Chondrocyte (in vitro differentiated cells): ENCODE measurements at regions not wholly inside any gene's neighbourhood (a gene's known extent, or its start where the extent isn't known, plus 50 kb on each side); places are given as distances from the start of the nearest gene placed in this dataset.

Source experiments
- DNase-seq: peaks from one replicate; pipeline ENCODE4 v3.0.0; 2021; ENCODE audit warnings: mixed read lengths, low spot score
- H3K27ac Mint-ChIP-seq: one replicate; pipeline ENCODE4 v1.8.0; 2021; ENCODE audit warnings: mild to moderate bottlenecking, moderate library complexity, mixed read lengths; ENCODE audit not compliant: unreplicated experiment
- H3K27me3 Mint-ChIP-seq: 2 replicates; pipeline ENCODE4 v1.8.0; 2021; ENCODE audit warnings: low read depth, mixed read lengths
- H3K36me3 Mint-ChIP-seq: 2 replicates; pipeline ENCODE4 v1.8.0; 2021; ENCODE audit warnings: low read depth, mixed read lengths
- H3K4me1 Mint-ChIP-seq: 2 replicates; pipeline ENCODE4 v1.8.0; 2021; ENCODE audit warnings: low read depth, mild to moderate bottlenecking, mixed read lengths
- H3K4me3 Mint-ChIP-seq: one replicate; pipeline ENCODE4 v1.8.0; 2021; ENCODE audit warnings: mild to moderate bottlenecking, moderate library complexity, mixed read lengths; ENCODE audit not compliant: unreplicated experiment
- H3K9me3 Mint-ChIP-seq: 2 replicates; pipeline ENCODE4 v1.8.0; 2021; ENCODE audit warnings: low read depth, mixed read lengths
- TF ChIP-seq, protein P1 (sequence below): fragments of 200-600 bp; sonication (generic); IDR thresholded peaks from 2 replicates; pipeline ENCODE4 v1.5.0; 2021; ENCODE audit warnings: antibody characterized with exemption, mild to moderate bottlenecking, moderate library complexity

GRCh38 chr2:16120591-16121180, 180.3 kb downstream of the MYCN start:
- Mint-ChIP-seq H3K27me3 (no peaks in the 10 kb centered on the region), H3K4me1 (no peaks in the 10 kb centered on the region), H3K27ac (no peak overlapping the region), H3K9me3 (peaks cover 11% of the 10 kb centered on the region), H3K36me3 (no peaks in the 10 kb centered on the region), H3K4me3 (no peak overlapping the region)
- TF ChIP-seq, protein P1, sequence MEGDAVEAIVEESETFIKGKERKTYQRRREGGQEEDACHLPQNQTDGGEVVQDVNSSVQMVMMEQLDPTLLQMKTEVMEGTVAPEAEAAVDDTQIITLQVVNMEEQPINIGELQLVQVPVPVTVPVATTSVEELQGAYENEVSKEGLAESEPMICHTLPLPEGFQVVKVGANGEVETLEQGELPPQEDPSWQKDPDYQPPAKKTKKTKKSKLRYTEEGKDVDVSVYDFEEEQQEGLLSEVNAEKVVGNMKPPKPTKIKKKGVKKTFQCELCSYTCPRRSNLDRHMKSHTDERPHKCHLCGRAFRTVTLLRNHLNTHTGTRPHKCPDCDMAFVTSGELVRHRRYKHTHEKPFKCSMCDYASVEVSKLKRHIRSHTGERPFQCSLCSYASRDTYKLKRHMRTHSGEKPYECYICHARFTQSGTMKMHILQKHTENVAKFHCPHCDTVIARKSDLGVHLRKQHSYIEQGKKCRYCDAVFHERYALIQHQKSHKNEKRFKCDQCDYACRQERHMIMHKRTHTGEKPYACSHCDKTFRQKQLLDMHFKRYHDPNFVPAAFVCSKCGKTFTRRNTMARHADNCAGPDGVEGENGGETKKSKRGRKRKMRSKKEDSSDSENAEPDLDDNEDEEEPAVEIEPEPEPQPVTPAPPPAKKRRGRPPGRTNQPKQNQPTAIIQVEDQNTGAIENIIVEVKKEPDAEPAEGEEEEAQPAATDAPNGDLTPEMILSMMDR, result no peak
- DNase-seq, result no peak

- Mint-ChIP-seq H3K9me3 (peaks cover 11% of the 10 kb centered on the region), H3K4me3 (no peak overlapping the region), H3K4me1 (no peaks in the 10 kb centered on the region), H3K36me3 (no peaks in the 10 kb centered on the region), H3K27ac (no peak overlapping the region), H3K27me3 (no peaks in the 10 kb centered on the region)
- no peak for DNase-seq
- TF ChIP-seq, protein P1, result no peak
Measured at GRCh38 chr2:16119741-16120140, 179.4 kb downstream of the MYCN start.

DNA sequence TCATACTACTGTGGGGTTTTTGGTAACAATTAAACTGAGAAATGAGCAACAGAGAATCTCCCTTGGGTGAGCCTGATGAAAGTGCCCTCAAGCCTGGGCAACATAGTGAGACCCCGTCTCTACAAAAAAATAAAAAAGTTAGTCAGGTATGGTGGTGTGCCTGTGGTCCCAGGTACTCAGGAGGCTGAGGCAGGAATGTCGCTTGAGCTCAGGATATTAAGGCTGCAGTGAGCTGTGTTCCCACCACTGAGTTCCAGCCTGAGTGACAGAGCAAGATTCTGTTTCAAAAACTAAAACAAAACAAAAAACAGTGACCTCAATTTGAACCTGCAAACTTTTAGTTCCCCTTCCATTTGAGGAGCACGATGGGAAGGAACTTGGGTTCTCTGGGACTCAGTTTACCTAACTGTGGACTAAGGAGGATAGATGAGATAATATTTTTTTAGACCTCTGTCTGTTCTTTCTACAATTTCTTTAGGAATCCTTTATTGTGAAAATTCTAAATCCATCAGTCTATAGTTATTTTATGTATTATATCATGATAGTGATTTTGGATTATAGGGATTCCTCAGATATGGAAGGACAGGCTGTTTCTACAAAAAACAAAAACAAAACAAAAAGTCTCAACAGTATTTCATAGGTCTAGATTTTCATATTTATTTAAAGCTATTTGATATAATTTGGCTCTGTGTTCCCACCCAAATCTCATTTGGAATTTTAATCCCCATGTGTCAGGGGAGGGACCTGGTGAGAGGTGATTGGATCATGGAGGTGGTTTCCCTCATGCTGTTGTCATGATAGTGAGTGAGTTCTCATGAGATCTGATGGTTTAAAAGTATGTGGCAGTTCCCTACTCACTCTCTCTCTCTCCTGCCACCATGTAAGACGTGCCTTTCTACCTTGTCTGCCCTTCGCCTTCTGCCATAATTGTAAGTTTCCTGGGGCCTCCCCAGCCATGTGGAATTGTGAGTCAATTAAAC, 178.6 kb downstream of the MYCN start:
- no peak overlapping the region for H3K4me3 Mint-ChIP-seq
- peaks cover 11% of the 10 kb centered on the region for H3K9me3 Mint-ChIP-seq
- no peak for DNase-seq
- TF ChIP-seq, protein P1, result no peak
- no peak overlapping the region for H3K27ac Mint-ChIP-seq
- no peaks in the 10 kb centered on the region for H3K27me3 Mint-ChIP-seq
- no peaks in the 10 kb centered on the region for H3K36me3 Mint-ChIP-seq
- no peaks in the 10 kb centered on the region for H3K4me1 Mint-ChIP-seq

DNA sequence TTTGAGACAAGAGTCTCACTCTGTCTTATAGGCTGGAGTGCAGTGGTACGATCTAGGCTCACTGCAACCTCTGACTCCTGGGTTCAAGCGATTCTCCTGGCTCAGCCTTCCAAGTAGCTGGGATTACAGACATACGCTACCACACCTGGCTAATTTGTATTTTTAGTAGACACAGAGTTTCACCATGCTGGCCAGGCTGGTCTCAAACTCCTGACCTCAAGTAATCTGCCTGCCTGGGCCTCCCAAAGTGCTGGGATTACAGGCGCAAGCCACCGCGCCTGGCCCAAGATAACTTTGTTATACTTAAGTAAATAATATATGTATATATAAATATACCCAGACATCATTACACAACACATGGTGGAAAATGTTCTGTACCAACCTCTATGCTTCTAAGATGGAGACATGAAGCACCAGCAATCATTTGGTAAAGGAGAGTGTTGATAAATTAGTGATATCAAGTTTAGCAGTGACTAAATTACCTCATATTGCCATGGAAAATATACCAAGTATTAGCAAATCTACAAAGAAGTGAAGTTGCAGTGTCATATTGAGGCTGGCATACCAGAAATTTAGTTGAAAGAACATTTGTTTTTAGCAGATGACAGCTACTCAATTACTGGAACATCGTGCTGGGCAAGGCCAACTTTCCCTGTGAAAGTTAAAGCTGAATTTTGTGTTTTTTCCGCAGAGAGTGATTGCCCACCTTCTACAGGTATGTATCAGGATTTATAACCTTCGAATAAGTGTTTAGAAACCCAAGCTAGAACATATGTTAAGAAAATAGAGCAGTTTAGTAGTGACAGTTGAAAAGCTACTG, 177.7 kb downstream of the MYCN start:
- TF ChIP-seq, protein P1, result no peak
- Mint-ChIP-seq H3K4me3 (no peak overlapping the region), H3K36me3 (no peaks in the 10 kb centered on the region), H3K27me3 (no peaks in the 10 kb centered on the region), H3K9me3 (peaks cover 11% of the 10 kb centered on the region), H3K27ac (no peak overlapping the region), H3K4me1 (no peaks in the 10 kb centered on the region)
- no peak for DNase-seq
